CD4-positive, alpha-beta T cell (primary cell): ENCODE measurements at regions not wholly inside any gene's neighbourhood (a gene's known extent, or its start where the extent isn't known, plus 50 kb on each side); places are given as distances from the start of the nearest gene placed in this dataset.

ENCODE experiments used
- ATAC-seq: fragments of 200-7000 bp; cut with Tn5 transposase; one replicate; pipeline ENCODE4 v1.10.0; 2022; ENCODE audit warnings: mild to moderate bottlenecking; ENCODE audit not compliant: poor library complexity
- CTCF ChIA-PET: fragments of 350-600 bp; sonication (Branson Sonifier 250); formaldehyde crosslinking; loops from one replicate; lab custom pipeline; 2021; ENCODE audit warnings: antibody characterized with exemption, inconsistent platforms; lab: Charles Lee
- POLR2A ChIA-PET: fragments of 350-600 bp; sonication (Branson Sonifier 250); formaldehyde crosslinking; loops from one replicate; lab custom pipeline; 2021; ENCODE audit warnings: antibody characterized with exemption, inconsistent platforms; lab: Charles Lee
- DNase-seq, 14 experiments: peaks; one replicate each; pipeline ENCODE4 v3.0.0-alpha.2; 2013 to 2020; ENCODE audit warnings: mixed read lengths in 2 of 14
- H3K27ac ChIP-seq, 2 donors: one replicate each; pipeline versions ENCODE4 v1.5.1 to v1.7.0; 2013; ENCODE audit warnings: low read length in 2 of 2, low read depth in 1 of 2, mild to moderate bottlenecking in 1 of 2
- H3K27me3 ChIP-seq, 2 experiments: 1 replicate in 1 of 2; 2 replicates in 1 of 2; pipeline versions ENCODE4 v1.6.1 to v1.7.0; 2013; ENCODE audit warnings: low read length in 2 of 2, control low read depth in 1 of 2, mild to moderate bottlenecking in 1 of 2, moderate library complexity in 1 of 2; ENCODE audit not compliant: insufficient read depth in 2 of 2, control insufficient read depth in 1 of 2
- H3K36me3 ChIP-seq: one replicate; pipeline ENCODE4 v1.6.1; 2013; ENCODE audit warnings: low read length, control low read depth; ENCODE audit not compliant: insufficient read depth
- H3K4me1 ChIP-seq: one replicate; pipeline ENCODE4 v1.6.1; 2013; ENCODE audit warnings: low read length, control low read depth; ENCODE audit not compliant: insufficient read depth
- H3K4me3 ChIP-seq: one replicate; pipeline ENCODE4 v1.5.1; 2013; ENCODE audit warnings: mild to moderate bottlenecking, low read length, moderate library complexity
- H3K9me3 ChIP-seq, 2 experiments: 1 replicate in 1 of 2; 2 replicates in 1 of 2; pipeline versions ENCODE4 v1.6.1 to v1.7.0; 2013; ENCODE audit warnings: low read length in 2 of 2, mild to moderate bottlenecking in 2 of 2, control low read depth in 1 of 2, moderate library complexity in 1 of 2; ENCODE audit not compliant: control insufficient read depth in 1 of 2, insufficient read depth in 1 of 2
- H3K27ac Mint-ChIP-seq: one replicate; pipeline ENCODE4 v1.8.0; 2020; ENCODE audit warnings: mixed read lengths
- H3K27me3 Mint-ChIP-seq: one replicate; pipeline ENCODE4 v1.8.0; 2021; ENCODE audit warnings: mixed read lengths
- H3K36me3 Mint-ChIP-seq: one replicate; pipeline ENCODE4 v1.8.0; 2021; ENCODE audit warnings: low read depth, mixed read lengths
- H3K4me1 Mint-ChIP-seq: one replicate; pipeline ENCODE4 v1.8.0; 2021; ENCODE audit warnings: low read depth, mixed read lengths
- H3K4me3 Mint-ChIP-seq: one replicate; pipeline ENCODE4 v1.8.0; 2020; ENCODE audit warnings: mild to moderate bottlenecking, mixed read lengths
- H3K9me3 Mint-ChIP-seq: one replicate; pipeline ENCODE4 v1.8.0; 2020; ENCODE audit warnings: mixed read lengths
- CTCF ChIP-seq: fragments of 200-600 bp; IDR thresholded peaks from one replicate; pipeline ENCODE4 v1.8.0; 2022; ENCODE audit warnings: antibody characterized with exemption, mild to moderate bottlenecking
- intact Hi-C, 2 experiments: fragments of 100-400 bp; cut with DNase I in 1 of 2; cut with micrococcal nuclease in 1 of 2; formaldehyde crosslinking; loops; one replicate each; pipeline versions ENCODE4 v1.15.1 to v1.9.0; 2023 to 2025; cut with DNase I, micrococcal nuclease

- POLR2A ChIA-PET, result interaction anchor here (1.8 kb wide), 1 partner anchor 256 kb away, joined by 14 read pairs; no protein-coding TSS in a partner anchor
- intact Hi-C loops, result loop anchor here (1.0 to 2.0 kb wide), 3 partner anchors 257 to 743 kb away; no protein-coding TSS in a partner anchor
- no peak overlapping the region for H3K27ac Mint-ChIP-seq
Observed at GRCh38 chr5:96601715-96602244, 60.4 kb upstream of the CAST start.

GRCh38 chr5:96602776-96603175 lies 59.4 kb upstream of the CAST start:
- H3K36me3 ChIP-seq, result no peaks in the 10 kb centered on the region
- Mint-ChIP-seq H3K36me3 (no peaks in the 10 kb centered on the region), H3K27ac (no peak overlapping the region), H3K9me3 (no peaks in the 10 kb centered on the region), H3K4me1 (no peaks in the 10 kb centered on the region), H3K27me3 (peaks cover 18% of the 10 kb centered on the region), H3K4me3 (no peak overlapping the region)
- CTCF ChIA-PET, result interaction anchor here (1.8 to 5.4 kb wide), 4 partner anchors 11 to 266 kb away, joined by 3 to 40 read pairs (median 10); no protein-coding TSS in a partner anchor
- H3K4me3 ChIP-seq, result no peak overlapping the region
- ATAC-seq (no peak), DNase-seq (no peak)
- no peak for TF ChIP-seq CTCF
- intact Hi-C loops, result loop anchor here in 1 of 2 experiments (2.0 kb wide), 1 partner anchor 744 kb away; no protein-coding TSS in a partner anchor
- peaks cover 3% of the 10 kb centered on the region for H3K4me1 ChIP-seq
- H3K9me3 ChIP-seq, result no peaks in the 10 kb centered on the region
- POLR2A ChIA-PET, result interaction anchor here (1.8 kb wide), 1 partner anchor 257 kb away, joined by 14 read pairs; no protein-coding TSS in a partner anchor
- peaks cover 0 to 5% of the 10 kb centered on the region in 2 experiments for H3K27me3 ChIP-seq
- no peak overlapping the region for H3K27ac ChIP-seq

More at GRCh38 chr5:96601715-96602244, 60.4 kb upstream of the CAST start:
- CTCF ChIA-PET, result interaction anchor here (0.6 to 5.4 kb wide), 8 partner anchors 10 to 743 kb away, joined by 3 to 40 read pairs (median 4); no protein-coding TSS in a partner anchor
- no peaks in the 10 kb centered on the region for H3K36me3 Mint-ChIP-seq
- peak in 13 of 14 experiments; percentile 8 to 83 (median 27) for DNase-seq
- Histone ChIP-seq H3K36me3 (no peaks in the 10 kb centered on the region), H3K9me3 (no peaks in the 10 kb centered on the region), H3K4me1 (peaks cover 3% of the 10 kb centered on the region), H3K27me3 (peaks cover 0 to 5% of the 10 kb centered on the region in 2 experiments), H3K27ac (no peak overlapping the region), H3K4me3 (no peak overlapping the region)
- peaks cover 18% of the 10 kb centered on the region for H3K27me3 Mint-ChIP-seq
- no peaks in the 10 kb centered on the region for H3K9me3 Mint-ChIP-seq
- peak; percentile 81 for TF ChIP-seq CTCF
- peak; percentile 87 for ATAC-seq
- no peak overlapping the region for H3K4me3 Mint-ChIP-seq
- no peaks in the 10 kb centered on the region for H3K4me1 Mint-ChIP-seq

- no peaks in the 10 kb centered on the region for H3K36me3 ChIP-seq
- no peak for ATAC-seq
- peaks cover 3% of the 10 kb centered on the region for H3K4me1 ChIP-seq
- DNase-seq, result no peak
- Mint-ChIP-seq H3K9me3 (no peaks in the 10 kb centered on the region), H3K36me3 (no peaks in the 10 kb centered on the region), H3K4me1 (no peaks in the 10 kb centered on the region), H3K27ac (no peak overlapping the region), H3K27me3 (peaks cover 14% of the 10 kb centered on the region), H3K4me3 (no peak overlapping the region)
- CTCF ChIA-PET, result no interaction called here
- POLR2A ChIA-PET, result no interaction called here
- H3K27ac ChIP-seq, result no peak overlapping the region
- no peaks in the 10 kb centered on the region for H3K9me3 ChIP-seq
- TF ChIP-seq CTCF, result no peak
- no peak overlapping the region for H3K4me3 ChIP-seq
- peaks cover 0 to 5% of the 10 kb centered on the region in 2 experiments for H3K27me3 ChIP-seq
- intact Hi-C loops, result no loop called here
Observed at GRCh38 chr5:96605144-96605837, 56.9 kb upstream of the CAST start.
